ENCODE measurements at regions not wholly inside any gene's neighbourhood (a gene's known extent, or its start where the extent isn't known, plus 50 kb on each side); places are given as distances from the start of the nearest gene placed in this dataset.

- WGBS, 2 donors: 20 to 23% methylated on average over 6 of the region's 6 CpGs
- intact Hi-C loops (cut with DNase I): loop anchor here (5.0 kb wide), 1 partner anchor 200 kb away; no protein-coding TSS in a partner anchor
- peak; percentile 18 to 36 for DNase-seq
- Histone ChIP-seq H3K27me3 (no peaks in the 10 kb centered on the region), H3K36me3 (no peaks in the 10 kb centered on the region), H3K27ac (peak overlapping the region in 1 of 3 donors; percentile 55), H3K4me3 (replicated peaks in 1 of 3) (no peak overlapping the region), H3K9me3 (no peaks in the 10 kb centered on the region), H3K4me1 (peaks cover 23 to 32% of the 10 kb centered on the region in 2 donors)
- TF ChIP-seq POLR2A (IDR thresholded peaks at IDR 0.05) (no peak), CTCF (IDR thresholded peaks at IDR 0.05) (peak; percentile 67 to 90 (median 73))
Observed at GRCh38 chr10:60646966-60647796, 131.1 kb upstream of the CDK1 start.

DNA sequence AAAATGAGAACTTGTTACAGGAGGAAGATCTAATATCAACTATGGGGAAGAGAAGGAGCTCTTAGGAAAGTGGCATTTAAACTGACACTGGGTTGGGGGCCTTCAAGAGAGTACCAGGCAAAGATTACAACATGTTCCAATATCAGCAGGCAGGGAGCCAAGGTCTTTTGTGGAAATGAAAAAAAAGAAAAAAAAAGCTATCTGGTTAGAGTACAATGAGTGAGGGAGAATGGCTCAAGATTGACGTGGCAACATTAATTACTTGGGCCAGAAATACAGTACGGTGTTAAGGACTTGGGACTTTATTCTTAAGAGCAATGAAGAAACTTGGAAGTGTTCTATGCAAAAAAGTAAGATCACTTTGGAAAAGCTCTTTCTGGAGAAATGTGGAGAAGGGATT lies 132.3 kb upstream of the CDK1 start:
- Histone ChIP-seq H3K4me3 (replicated peaks in 1 of 3) (no peak overlapping the region), H3K9me3 (no peaks in the 10 kb centered on the region), H3K4me1 (peaks cover 23 to 32% of the 10 kb centered on the region in 2 donors), H3K27me3 (no peaks in the 10 kb centered on the region), H3K36me3 (no peaks in the 10 kb centered on the region), H3K27ac (peak overlapping the region in 2 of 3 donors; percentile 11 to 20)
- 54 to 67% methylated on average over 2 of the region's 2 CpGs for WGBS, 2 donors
- DNase-seq: peak; percentile 56 to 60
- no peak for TF ChIP-seq POLR2A (IDR thresholded peaks at IDR 0.05)
- no peak for TF ChIP-seq CTCF (IDR thresholded peaks at IDR 0.05)
- intact Hi-C loops (cut with DNase I): loop anchor here (5.0 kb wide), 1 partner anchor 199 kb away; no protein-coding TSS in a partner anchor

GRCh38 chr10:60644436-60645130 lies 133.7 kb upstream of the CDK1 start:
- intact Hi-C loops (cut with DNase I): loop anchor here (5.0 kb wide), 1 partner anchor 197 kb away; no protein-coding TSS in a partner anchor
- Histone ChIP-seq H3K4me3 (replicated peaks in 1 of 3) (no peak overlapping the region), H3K27ac (peak overlapping the region in 1 of 3 donors; percentile 20), H3K36me3 (no peaks in the 10 kb centered on the region), H3K9me3 (no peaks in the 10 kb centered on the region), H3K4me1 (peaks cover 13 to 22% of the 10 kb centered on the region in 2 donors), H3K27me3 (no peaks in the 10 kb centered on the region)
- no peak for TF ChIP-seq CTCF (IDR thresholded peaks at IDR 0.05)
- no peak for TF ChIP-seq POLR2A (IDR thresholded peaks at IDR 0.05)
- DNase-seq: no peak
- 84 to 89% methylated on average over 4 of the region's 4 CpGs for WGBS, 2 donors

- TF ChIP-seq POLR2A (IDR thresholded peaks at IDR 0.05) (no peak), CTCF (IDR thresholded peaks at IDR 0.05) (no peak)
- DNase-seq: no peak
- Histone ChIP-seq H3K4me1 (peaks cover 8 to 15% of the 10 kb centered on the region in 2 donors), H3K27ac (no peak overlapping the region), H3K36me3 (no peaks in the 10 kb centered on the region), H3K4me3 (replicated peaks in 1 of 3) (no peak overlapping the region), H3K27me3 (no peaks in the 10 kb centered on the region), H3K9me3 (no peaks in the 10 kb centered on the region)
- intact Hi-C loops (cut with DNase I): no loop called here
- 87 to 97% methylated on average over 1 of the region's 1 CpG for WGBS, 2 donors
Observed at GRCh38 chr10:60643874-60644273, 134.4 kb upstream of the CDK1 start.

- H3K4me1 ChIP-seq: no peaks in the 10 kb centered on the region
- no peaks in the 10 kb centered on the region for H3K36me3 ChIP-seq
- TF ChIP-seq CTCF (IDR thresholded peaks at IDR 0.05) (no peak), POLR2A (IDR thresholded peaks at IDR 0.05) (no peak)
- DNase-seq: no peak
- WGBS, 2 donors: 94 to 95% methylated on average over 1 of the region's 1 CpG
- H3K27ac ChIP-seq: no peak overlapping the region
- no peaks in the 10 kb centered on the region for H3K9me3 ChIP-seq
- H3K27me3 ChIP-seq: no peaks in the 10 kb centered on the region
- intact Hi-C loops (cut with DNase I): no loop called here
- no peak overlapping the region for H3K4me3 ChIP-seq (replicated peaks in 1 of 3)
Observed at GRCh38 chr10:60629332-60629731, 148.9 kb upstream of the CDK1 start.
